Esophagus (tissue), 2 donors: ENCODE measurements at regions not wholly inside any gene's neighbourhood (a gene's known extent, or its start where the extent isn't known, plus 50 kb on each side); places are given as distances from the start of the nearest gene placed in this dataset.

ENCODE experiments used
- H3K27ac ChIP-seq, 2 donors: one replicate each; pipeline ENCODE4 v1.5.1; 2013; ENCODE audit warnings: low read depth in 2 of 2, mild to moderate bottlenecking in 2 of 2, inconsistent platforms in 1 of 2, low read length in 1 of 2, moderate library complexity in 1 of 2
- H3K27me3 ChIP-seq, 2 donors: one replicate each; pipeline ENCODE4 v1.6.1; 2013; ENCODE audit warnings: low read length in 2 of 2, control low read depth in 1 of 2, mild to moderate bottlenecking in 1 of 2; ENCODE audit not compliant: insufficient read depth in 2 of 2, control insufficient read depth in 1 of 2
- H3K36me3 ChIP-seq, 2 donors: one replicate each; pipeline ENCODE4 v1.6.1; 2013; ENCODE audit warnings: low read length in 1 of 2; ENCODE audit not compliant: control insufficient read depth in 2 of 2, insufficient read depth in 2 of 2
- H3K4me1 ChIP-seq, 2 donors: one replicate each; pipeline ENCODE4 v1.6.1; 2013; ENCODE audit warnings: low read length in 1 of 2; ENCODE audit not compliant: control insufficient read depth in 2 of 2, insufficient read depth in 2 of 2
- H3K4me3 ChIP-seq, 2 donors: one replicate each; pipeline ENCODE4 v1.5.1; 2013; ENCODE audit warnings: low read length in 2 of 2, mild to moderate bottlenecking in 2 of 2, low read depth in 1 of 2, moderate library complexity in 1 of 2
- H3K9me3 ChIP-seq, 2 donors: one replicate each; pipeline ENCODE4 v1.6.1; 2013; ENCODE audit warnings: mild to moderate bottlenecking in 2 of 2, low read depth in 1 of 2, low read length in 1 of 2, moderate library complexity in 1 of 2; ENCODE audit not compliant: control insufficient read depth in 2 of 2, insufficient read depth in 1 of 2
- WGBS, 2 donors: extraction: QIAGEN DNeasy Blood & Tissue Kit; methylation state at CpG; one replicate each; pipeline ENCODE4 v1.1.7; 2013; 5-methylcytosine and 5-hydroxymethylcytosine counted together
- donor health status: healthy with polysubstance abuse.
- donor health status: Bipolar disorder and iron deficiency.

GRCh38 chr19:27892500-27892899 lies 1320.5 kb downstream of the UQCRFS1 start:
- Histone ChIP-seq H3K27ac (no peak overlapping the region), H3K4me3 (no peak overlapping the region), H3K27me3 (no peaks in the 10 kb centered on the region), H3K36me3 (no peaks in the 10 kb centered on the region), H3K9me3 (peaks cover 14 to 28% of the 10 kb centered on the region in 2 donors), H3K4me1 (no peaks in the 10 kb centered on the region)
- 75% methylated on average over 2 of the region's 2 CpGs for WGBS, 2 donors

DNA sequence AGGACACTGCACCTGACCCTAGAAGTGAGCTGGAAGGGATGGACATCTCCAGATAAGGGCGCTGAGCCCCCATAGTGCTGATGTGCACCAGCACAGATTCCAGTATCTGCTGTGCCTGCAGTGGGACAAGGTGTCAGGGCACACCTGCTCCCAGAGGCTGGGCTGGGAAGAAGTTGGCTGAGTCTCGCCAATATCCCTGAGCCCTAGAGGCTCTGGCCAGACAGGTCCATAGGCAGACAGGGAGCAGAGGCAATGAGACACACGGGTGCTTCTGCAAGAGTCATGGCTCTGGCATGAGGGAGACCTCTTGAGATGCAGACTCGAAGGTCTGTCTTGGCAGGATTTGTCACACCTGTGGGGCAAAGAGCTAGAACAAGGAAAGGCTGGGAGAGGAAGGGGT lies 1321.5 kb downstream of the UQCRFS1 start:
- H3K27ac ChIP-seq, result no peak overlapping the region
- H3K9me3 ChIP-seq, result peaks cover 13 to 30% of the 10 kb centered on the region in 2 donors
- 49 to 58% methylated on average over 4 of the region's 4 CpGs for WGBS, 2 donors
- H3K4me1 ChIP-seq, result no peaks in the 10 kb centered on the region
- H3K27me3 ChIP-seq, result no peaks in the 10 kb centered on the region
- no peak overlapping the region for H3K4me3 ChIP-seq
- no peaks in the 10 kb centered on the region for H3K36me3 ChIP-seq

- Histone ChIP-seq H3K27ac (no peak overlapping the region), H3K36me3 (no peaks in the 10 kb centered on the region), H3K9me3 (peaks cover 10 to 25% of the 10 kb centered on the region in 2 donors), H3K4me3 (no peak overlapping the region), H3K27me3 (no peaks in the 10 kb centered on the region), H3K4me1 (no peaks in the 10 kb centered on the region)
- WGBS, 2 donors, result 58 to 60% methylated on average over 5 of the region's 5 CpGs
These were observed 1322.3 kb downstream of the UQCRFS1 start for GRCh38 chr19:27890696-27891095.

- H3K4me3 ChIP-seq, result no peak overlapping the region
- H3K9me3 ChIP-seq, result peaks cover 10 to 29% of the 10 kb centered on the region in 2 donors
- no peaks in the 10 kb centered on the region for H3K36me3 ChIP-seq
- H3K27me3 ChIP-seq, result no peaks in the 10 kb centered on the region
- 64 to 67% methylated on average over 3 of the region's 3 CpGs for WGBS, 2 donors
- no peak overlapping the region for H3K27ac ChIP-seq
- no peaks in the 10 kb centered on the region for H3K4me1 ChIP-seq
These were observed 1322.7 kb downstream of the UQCRFS1 start for GRCh38 chr19:27890206-27890605.

- Histone ChIP-seq H3K4me3 (no peak overlapping the region), H3K27ac (no peak overlapping the region), H3K9me3 (peaks cover 10 to 26% of the 10 kb centered on the region in 2 donors), H3K27me3 (no peaks in the 10 kb centered on the region), H3K4me1 (no peaks in the 10 kb centered on the region), H3K36me3 (no peaks in the 10 kb centered on the region)
- 91 to 97% methylated on average over 3 of the region's 3 CpGs for WGBS, 2 donors
These were observed 1323.8 kb downstream of the UQCRFS1 start for GRCh38 chr19:27889156-27889555.

DNA sequence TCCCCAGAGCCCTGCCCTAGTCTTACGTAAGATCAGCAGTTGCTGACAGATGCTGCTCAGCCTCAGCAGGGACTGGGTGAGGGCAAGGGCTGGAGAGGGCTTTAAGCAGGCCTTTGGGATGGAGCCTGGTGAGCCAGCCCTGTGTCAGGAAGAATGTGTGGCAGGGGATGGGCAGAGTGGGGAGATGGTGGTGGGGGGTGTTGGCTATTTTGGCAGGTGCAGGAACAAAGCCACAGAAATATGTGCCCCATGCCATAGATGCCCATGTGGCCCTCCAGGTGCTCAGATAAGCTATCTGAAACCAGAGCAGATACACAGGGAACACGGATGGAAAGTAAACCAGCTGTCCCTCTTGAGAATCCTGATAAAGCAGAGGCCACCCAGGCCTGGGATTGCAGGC lies 1325.0 kb downstream of the UQCRFS1 start:
- 56 to 62% methylated on average over 2 of the region's 2 CpGs for WGBS, 2 donors
- no peaks in the 10 kb centered on the region for H3K4me1 ChIP-seq

DNA sequence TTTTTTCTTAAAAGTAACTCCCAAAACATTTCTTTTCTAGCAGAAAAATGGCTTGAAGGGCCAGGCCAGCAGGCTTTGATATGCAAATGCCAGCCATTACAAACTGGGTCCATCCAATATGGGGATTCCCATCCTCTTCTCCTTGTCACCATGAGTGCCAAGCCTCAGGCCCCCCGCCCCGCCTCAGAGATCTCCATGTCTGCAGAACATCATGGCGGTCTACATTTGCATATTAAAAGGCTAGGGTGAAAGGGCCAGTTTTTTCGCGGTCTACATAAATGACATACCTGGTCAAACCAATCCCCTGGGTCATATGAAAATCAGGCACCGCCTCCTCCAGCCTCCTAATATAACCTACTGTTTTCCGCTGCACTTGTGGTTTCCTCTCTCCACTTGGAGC lies 1327.6 kb downstream of the UQCRFS1 start:
- 86 to 91% methylated on average over 7 of the region's 7 CpGs for WGBS, 2 donors
- Histone ChIP-seq H3K27ac (no peak overlapping the region), H3K9me3 (peaks cover 7 to 19% of the 10 kb centered on the region in 2 donors), H3K27me3 (no peaks in the 10 kb centered on the region), H3K4me3 (no peak overlapping the region), H3K36me3 (no peaks in the 10 kb centered on the region), H3K4me1 (no peaks in the 10 kb centered on the region)

More for the DNA sequence above, 1325.0 kb downstream of the UQCRFS1 start:
- no peaks in the 10 kb centered on the region for H3K36me3 ChIP-seq
- H3K27me3 ChIP-seq, result no peaks in the 10 kb centered on the region
- peaks cover 10 to 19% of the 10 kb centered on the region in 2 donors for H3K9me3 ChIP-seq
- H3K27ac ChIP-seq, result no peak overlapping the region
- no peak overlapping the region for H3K4me3 ChIP-seq

DNA sequence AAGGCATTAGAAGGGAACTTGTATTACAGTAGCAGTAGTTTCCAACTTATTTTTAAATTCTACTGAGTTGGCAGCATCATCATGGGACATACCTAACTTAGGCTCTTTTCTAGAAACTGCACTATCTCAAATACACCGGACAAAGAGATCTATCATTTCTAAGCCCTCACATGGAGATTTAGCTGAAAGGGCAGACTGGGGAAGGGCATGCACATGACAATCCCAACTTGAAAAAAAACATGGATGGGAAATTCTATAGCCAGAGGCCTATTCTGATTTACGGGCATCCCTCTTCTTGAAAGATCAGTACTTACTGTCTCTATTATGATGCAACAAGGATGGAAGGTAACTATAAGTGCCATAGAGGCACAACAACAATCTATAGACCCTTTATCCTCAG lies 1328.6 kb downstream of the UQCRFS1 start:
- H3K27me3 ChIP-seq, result no peaks in the 10 kb centered on the region
- H3K36me3 ChIP-seq, result no peaks in the 10 kb centered on the region
- H3K27ac ChIP-seq, result no peak overlapping the region
- H3K4me3 ChIP-seq, result no peak overlapping the region
- H3K9me3 ChIP-seq, result peaks cover 6 to 20% of the 10 kb centered on the region in 2 donors
- 90 to 91% methylated on average over 2 of the region's 2 CpGs for WGBS, 2 donors
- no peaks in the 10 kb centered on the region for H3K4me1 ChIP-seq

- Histone ChIP-seq H3K9me3 (peaks cover 6 to 7% of the 10 kb centered on the region in 2 donors), H3K36me3 (no peaks in the 10 kb centered on the region), H3K27me3 (no peaks in the 10 kb centered on the region), H3K4me1 (no peaks in the 10 kb centered on the region), H3K4me3 (no peak overlapping the region), H3K27ac (no peak overlapping the region)
- WGBS, 2 donors, result 89% methylated on average over 3 of the region's 3 CpGs
These were observed 1331.7 kb downstream of the UQCRFS1 start for GRCh38 chr19:27881213-27881612.

GRCh38 chr19:27876976-27877512 lies 1335.9 kb downstream of the UQCRFS1 start:
- Histone ChIP-seq H3K9me3 (peaks cover 4 to 6% of the 10 kb centered on the region in 2 donors), H3K4me1 (no peaks in the 10 kb centered on the region), H3K4me3 (no peak overlapping the region), H3K27me3 (no peaks in the 10 kb centered on the region), H3K36me3 (no peaks in the 10 kb centered on the region), H3K27ac (no peak overlapping the region)
- WGBS, 2 donors, result 74 to 76% methylated on average over 6 of the region's 6 CpGs
